ENCODE measurements at regions not wholly inside any gene's neighbourhood (a gene's known extent, or its start where the extent isn't known, plus 50 kb on each side); places are given as distances from the start of the nearest gene placed in this dataset.

- Histone ChIP-seq H3K79me2 (ENCODE audit: insufficient read depth) (no peaks in the 10 kb centered on the region), H3K4me3 (ENCODE audit: low read depth in 2 of 2, low read length in 1 of 2) (no peak overlapping the region), H3K9me2 (no peaks in the 10 kb centered on the region), H4K20me1 (ENCODE audit: insufficient read depth) (no peaks in the 10 kb centered on the region), H3K4me1 (ENCODE audit: control insufficient read depth in 1 of 2, insufficient read depth in 2 of 2, low read depth in 1 of 2, low read length in 1 of 2) (peaks cover 6 to 10% of the 10 kb centered on the region in 2 experiments; a peak in 3 of 4 replicates), H3K27me3 (ENCODE audit: insufficient read depth) (no peaks in the 10 kb centered on the region), H3K36me3 (replicated peaks in 1 of 2; ENCODE audit: control insufficient read depth in 1 of 2, insufficient read depth in 2 of 2, low read length in 1 of 2) (no peaks in the 10 kb centered on the region), H2AFZ (ENCODE audit: low read depth) (no peak overlapping the region), H3K9ac (no peak overlapping the region), H3K4me2 (peak overlapping the region; percentile 7; the same call in 1 of the 2 replicates), H3F3A (replicated peaks; ENCODE audit: insufficient read depth) (peaks cover 5% of the 10 kb centered on the region), H3K9me3 (no peaks in the 10 kb centered on the region), H3K27ac (ENCODE audit: low read depth in 2 of 2, low read length in 1 of 2) (peak overlapping the region; percentile 42 to 88; a peak in 3 of 4 replicates)
- WGBS (ENCODE audit: low lambda C conversion rate) = no CpG with 5 or more reads among the region's 1 CpG
- peak; percentile 1 for DNase-seq
- POLR2A ChIA-PET = no interaction called here
- CTCF ChIA-PET = interaction anchor here (0.7 to 1.0 kb wide), 4 partner anchors 16 to 123 kb away, joined by 3 to 4 read pairs (median 3); no protein-coding TSS in a partner anchor
- TF ChIP-seq ZBTB33 (IDR thresholded peaks at IDR 0.05; ENCODE audit: borderline replicate concordance, low read depth) = no peak
- TF ChIP-seq CHD2 (IDR thresholded peaks at IDR 0.05; ENCODE audit: low read length, partially characterized antibody) = no peak
- no peak for TF ChIP-seq TEAD4 (IDR thresholded peaks at IDR 0.05; ENCODE audit: borderline replicate concordance, insufficient read depth)
- TF ChIP-seq MAX (IDR thresholded peaks at IDR 0.05; ENCODE audit: low read depth) = no peak
- no peak for TF ChIP-seq USF1 (IDR thresholded peaks at IDR 0.05; ENCODE audit: borderline replicate concordance, low read depth)
- TF ChIP-seq CTCF (IDR thresholded peaks at IDR 0.05) = no peak
- no peak for TF ChIP-seq RAD21 (IDR thresholded peaks at IDR 0.05; ENCODE audit: low read length)
- no peak for TF ChIP-seq TCF12 (IDR thresholded peaks at IDR 0.05)
- no peak for TF ChIP-seq JUND (IDR thresholded peaks at IDR 0.05)
- TF ChIP-seq IRF3 (IDR thresholded peaks at IDR 0.05; ENCODE audit: low read depth, low read length) = no peak
- no peak for TF ChIP-seq RCOR1 (IDR thresholded peaks at IDR 0.05; ENCODE audit: low read length)
- no peak for TF ChIP-seq REST (IDR thresholded peaks at IDR 0.05; ENCODE audit: low read depth, low read length)
- TF ChIP-seq EP300 (IDR thresholded peaks at IDR 0.05; ENCODE audit: borderline replicate concordance in 1 of 2, low read depth in 1 of 2, low read length in 1 of 2) = no peak
- TF ChIP-seq GATA2 (CRISPR knock-in tag; IDR thresholded peaks at IDR 0.05) = no peak
- TF ChIP-seq NFIC (IDR thresholded peaks at IDR 0.05; ENCODE audit: borderline replicate concordance) = no peak
- TF ChIP-seq USF2 (IDR thresholded peaks at IDR 0.05; ENCODE audit: borderline replicate concordance, low read depth, low read length) = no peak
- TF ChIP-seq YY1 (IDR thresholded peaks at IDR 0.05; ENCODE audit: low read depth) = no peak
- TF ChIP-seq MEF2A (IDR thresholded peaks at IDR 0.05; ENCODE audit: borderline replicate concordance, low read depth) = no peak
- TF ChIP-seq FOSL2 (IDR thresholded peaks at IDR 0.05; ENCODE audit: borderline replicate concordance, low read depth) = no peak
Observed at GRCh38 chr3:36302626-36303025, 77.7 kb upstream of the STAC start.
